ENCODE measurements at regions not wholly inside any gene's neighbourhood (a gene's known extent, or its start where the extent isn't known, plus 50 kb on each side); places are given as distances from the start of the nearest gene placed in this dataset.

GRCh38 chr13:58051396-58051795 is 419.9 kb downstream of the PCDH17 start:
- no peaks in the 10 kb centered on the region for H3K27me3 ChIP-seq (ENCODE audit: control insufficient read depth, insufficient read depth, low read length)
- no peak overlapping the region for H3K4me2 ChIP-seq (ENCODE audit: low read length)
- no peaks in the 10 kb centered on the region for H3K4me1 ChIP-seq (ENCODE audit: control insufficient read depth, insufficient read depth, low read length)
- H3K36me3 ChIP-seq (ENCODE audit: insufficient read depth, low read length): no peaks in the 10 kb centered on the region
- peaks cover 4% of the 10 kb centered on the region for H3K9me3 ChIP-seq (replicated peaks; ENCODE audit: low read length)
- H3K9ac ChIP-seq (ENCODE audit: low read depth, low read length): no peak overlapping the region
- H3K4me3 ChIP-seq (ENCODE audit: low read length): no peak overlapping the region

- no peak overlapping the region for H3K9ac ChIP-seq (ENCODE audit: low read depth, low read length)
- peaks cover 4% of the 10 kb centered on the region for H3K9me3 ChIP-seq (replicated peaks; ENCODE audit: low read length)
- no peaks in the 10 kb centered on the region for H3K4me1 ChIP-seq (ENCODE audit: control insufficient read depth, insufficient read depth, low read length)
- no peak overlapping the region for H3K4me3 ChIP-seq (ENCODE audit: low read length)
- no peaks in the 10 kb centered on the region for H3K36me3 ChIP-seq (ENCODE audit: insufficient read depth, low read length)
- H3K4me2 ChIP-seq (ENCODE audit: low read length): no peak overlapping the region
- H3K27me3 ChIP-seq (ENCODE audit: control insufficient read depth, insufficient read depth, low read length): no peaks in the 10 kb centered on the region
Measured at GRCh38 chr13:58051807-58052375, 420.3 kb downstream of the PCDH17 start.

DNA sequence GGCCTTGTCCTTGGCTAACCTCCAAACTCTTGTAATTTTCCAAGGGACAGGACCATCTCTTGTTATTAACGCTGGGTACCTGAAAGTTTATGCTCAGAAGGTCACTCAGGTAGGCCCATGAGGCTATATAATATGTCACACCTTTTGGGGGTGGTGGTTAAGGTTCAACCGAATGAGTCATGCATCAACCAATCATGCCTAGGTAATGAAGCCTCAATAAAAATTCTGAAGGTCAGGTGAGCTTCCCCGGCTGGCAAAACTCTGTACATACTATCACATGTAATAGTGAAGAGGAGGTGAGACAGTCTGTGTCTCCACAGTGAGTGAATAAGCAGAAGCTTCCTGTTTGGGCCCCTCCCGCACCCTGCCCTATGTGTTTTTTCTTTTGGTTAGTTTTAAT is 424.9 kb downstream of the PCDH17 start:
- Histone ChIP-seq H3K36me3 (ENCODE audit: insufficient read depth, low read length) (no peaks in the 10 kb centered on the region), H3K4me1 (ENCODE audit: control insufficient read depth, insufficient read depth, low read length) (no peaks in the 10 kb centered on the region), H3K9ac (ENCODE audit: low read depth, low read length) (no peak overlapping the region), H3K27me3 (ENCODE audit: control insufficient read depth, insufficient read depth, low read length) (no peaks in the 10 kb centered on the region), H3K4me2 (ENCODE audit: low read length) (no peak overlapping the region), H3K9me3 (replicated peaks; ENCODE audit: low read length) (peaks cover 4% of the 10 kb centered on the region), H3K4me3 (ENCODE audit: low read length) (no peak overlapping the region)

- no peaks in the 10 kb centered on the region for H3K36me3 ChIP-seq (ENCODE audit: insufficient read depth, low read length)
Measured at GRCh38 chr13:58059624-58060023, 428.1 kb downstream of the PCDH17 start.

GRCh38 chr13:58080806-58081205 is 449.3 kb downstream of the PCDH17 start:
- Histone ChIP-seq H3K36me3 (ENCODE audit: insufficient read depth, low read length) (no peaks in the 10 kb centered on the region), H3K4me1 (ENCODE audit: control insufficient read depth, insufficient read depth, low read length) (no peaks in the 10 kb centered on the region), H3K27me3 (ENCODE audit: control insufficient read depth, insufficient read depth, low read length) (no peaks in the 10 kb centered on the region), H3K9me3 (replicated peaks; ENCODE audit: low read length) (no peaks in the 10 kb centered on the region), H3K4me3 (ENCODE audit: low read length) (no peak overlapping the region), H3K9ac (ENCODE audit: low read depth, low read length) (no peak overlapping the region), H3K4me2 (ENCODE audit: low read length) (no peak overlapping the region)

More at GRCh38 chr13:58059624-58060023, 428.1 kb downstream of the PCDH17 start:
- Histone ChIP-seq H3K4me3 (ENCODE audit: low read length) (no peak overlapping the region), H3K9ac (ENCODE audit: low read depth, low read length) (no peak overlapping the region), H3K9me3 (replicated peaks; ENCODE audit: low read length) (no peaks in the 10 kb centered on the region), H3K27me3 (ENCODE audit: control insufficient read depth, insufficient read depth, low read length) (no peaks in the 10 kb centered on the region), H3K4me1 (ENCODE audit: control insufficient read depth, insufficient read depth, low read length) (no peaks in the 10 kb centered on the region), H3K4me2 (ENCODE audit: low read length) (no peak overlapping the region)

- H3K4me1 ChIP-seq (ENCODE audit: control insufficient read depth, insufficient read depth, low read length): no peaks in the 10 kb centered on the region
- H3K36me3 ChIP-seq (ENCODE audit: insufficient read depth, low read length): no peaks in the 10 kb centered on the region
- no peaks in the 10 kb centered on the region for H3K9me3 ChIP-seq (replicated peaks; ENCODE audit: low read length)
- H3K4me2 ChIP-seq (ENCODE audit: low read length): no peak overlapping the region
- no peak overlapping the region for H3K9ac ChIP-seq (ENCODE audit: low read depth, low read length)
- no peaks in the 10 kb centered on the region for H3K27me3 ChIP-seq (ENCODE audit: control insufficient read depth, insufficient read depth, low read length)
- H3K4me3 ChIP-seq (ENCODE audit: low read length): no peak overlapping the region
Measured at GRCh38 chr13:58081301-58081820, 449.8 kb downstream of the PCDH17 start.

GRCh38 chr13:58083064-58083463 is 451.5 kb downstream of the PCDH17 start:
- Histone ChIP-seq H3K9me3 (replicated peaks; ENCODE audit: low read length) (no peaks in the 10 kb centered on the region), H3K4me2 (ENCODE audit: low read length) (no peak overlapping the region), H3K36me3 (ENCODE audit: insufficient read depth, low read length) (no peaks in the 10 kb centered on the region), H3K4me3 (ENCODE audit: low read length) (no peak overlapping the region), H3K9ac (ENCODE audit: low read depth, low read length) (no peak overlapping the region), H3K27me3 (ENCODE audit: control insufficient read depth, insufficient read depth, low read length) (no peaks in the 10 kb centered on the region), H3K4me1 (ENCODE audit: control insufficient read depth, insufficient read depth, low read length) (no peaks in the 10 kb centered on the region)

GRCh38 chr13:58085274-58085673 is 453.7 kb downstream of the PCDH17 start:
- no peaks in the 10 kb centered on the region for H3K36me3 ChIP-seq (ENCODE audit: insufficient read depth, low read length)
- peaks cover 5% of the 10 kb centered on the region for H3K9me3 ChIP-seq (replicated peaks; ENCODE audit: low read length)
- no peaks in the 10 kb centered on the region for H3K27me3 ChIP-seq (ENCODE audit: control insufficient read depth, insufficient read depth, low read length)
- H3K4me1 ChIP-seq (ENCODE audit: control insufficient read depth, insufficient read depth, low read length): no peaks in the 10 kb centered on the region
- no peak overlapping the region for H3K4me3 ChIP-seq (ENCODE audit: low read length)
- H3K4me2 ChIP-seq (ENCODE audit: low read length): no peak overlapping the region
- H3K9ac ChIP-seq (ENCODE audit: low read depth, low read length): no peak overlapping the region

- H3K27me3 ChIP-seq (ENCODE audit: control insufficient read depth, insufficient read depth, low read length): no peaks in the 10 kb centered on the region
- H3K9ac ChIP-seq (ENCODE audit: low read depth, low read length): no peak overlapping the region
- no peak overlapping the region for H3K4me2 ChIP-seq (ENCODE audit: low read length)
- no peak overlapping the region for H3K4me3 ChIP-seq (ENCODE audit: low read length)
- no peaks in the 10 kb centered on the region for H3K4me1 ChIP-seq (ENCODE audit: control insufficient read depth, insufficient read depth, low read length)
- no peaks in the 10 kb centered on the region for H3K36me3 ChIP-seq (ENCODE audit: insufficient read depth, low read length)
- H3K9me3 ChIP-seq (replicated peaks; ENCODE audit: low read length): peaks cover 5% of the 10 kb centered on the region
Measured at GRCh38 chr13:58085819-58086218, 454.3 kb downstream of the PCDH17 start.

- no peaks in the 10 kb centered on the region for H3K36me3 ChIP-seq (ENCODE audit: insufficient read depth, low read length)
- H3K4me1 ChIP-seq (ENCODE audit: control insufficient read depth, insufficient read depth, low read length): no peaks in the 10 kb centered on the region
- H3K4me2 ChIP-seq (ENCODE audit: low read length): no peak overlapping the region
- H3K27me3 ChIP-seq (ENCODE audit: control insufficient read depth, insufficient read depth, low read length): no peaks in the 10 kb centered on the region
- peaks cover 5% of the 10 kb centered on the region for H3K9me3 ChIP-seq (replicated peaks; ENCODE audit: low read length)
- H3K4me3 ChIP-seq (ENCODE audit: low read length): no peak overlapping the region
- no peak overlapping the region for H3K9ac ChIP-seq (ENCODE audit: low read depth, low read length)
Measured at GRCh38 chr13:58087566-58087965, 456.0 kb downstream of the PCDH17 start.

DNA sequence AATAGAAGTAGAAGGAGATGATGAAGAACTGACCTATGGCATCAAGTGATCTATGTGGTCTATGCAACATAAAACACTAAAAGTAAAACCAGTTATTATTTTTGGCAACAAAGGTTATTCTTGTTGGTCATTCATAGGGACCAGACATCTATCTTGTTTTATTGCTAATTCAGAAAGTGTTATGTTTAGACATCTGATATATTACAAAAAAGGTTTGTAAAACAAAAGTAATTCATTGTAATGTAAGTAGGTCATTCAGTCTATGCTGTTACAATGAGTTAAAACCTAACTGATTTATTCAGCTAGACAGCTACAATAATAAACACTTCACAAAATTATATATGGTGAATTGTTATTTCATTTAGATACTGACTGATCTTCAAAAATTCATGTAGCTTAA is 461.9 kb downstream of the PCDH17 start:
- Histone ChIP-seq H3K27me3 (ENCODE audit: control insufficient read depth, insufficient read depth, low read length) (no peaks in the 10 kb centered on the region), H3K4me2 (ENCODE audit: low read length) (no peak overlapping the region), H3K36me3 (ENCODE audit: insufficient read depth, low read length) (no peaks in the 10 kb centered on the region), H3K4me1 (ENCODE audit: control insufficient read depth, insufficient read depth, low read length) (no peaks in the 10 kb centered on the region), H3K9ac (ENCODE audit: low read depth, low read length) (no peak overlapping the region), H3K4me3 (ENCODE audit: low read length) (no peak overlapping the region), H3K9me3 (replicated peaks; ENCODE audit: low read length) (peaks cover 12% of the 10 kb centered on the region)

- no peaks in the 10 kb centered on the region for H3K27me3 ChIP-seq (ENCODE audit: control insufficient read depth, insufficient read depth, low read length)
Measured at GRCh38 chr13:58097831-58098230, 466.3 kb downstream of the PCDH17 start.

More at GRCh38 chr13:58097831-58098230, 466.3 kb downstream of the PCDH17 start:
- Histone ChIP-seq H3K9me3 (replicated peaks; ENCODE audit: low read length) (peaks cover 7% of the 10 kb centered on the region), H3K4me1 (ENCODE audit: control insufficient read depth, insufficient read depth, low read length) (no peaks in the 10 kb centered on the region), H3K36me3 (ENCODE audit: insufficient read depth, low read length) (no peaks in the 10 kb centered on the region), H3K4me3 (ENCODE audit: low read length) (no peak overlapping the region), H3K4me2 (ENCODE audit: low read length) (no peak overlapping the region), H3K9ac (ENCODE audit: low read depth, low read length) (no peak overlapping the region)
